HCT116 (cell line): ENCODE measurements at regions not wholly inside any gene's neighbourhood (a gene's known extent, or its start where the extent isn't known, plus 50 kb on each side); places are given as distances from the start of the nearest gene placed in this dataset.

Experiments
- ATAC-seq: fragments of 200-7000 bp; cut with Tn5 transposase; 2 replicates; pipeline ENCODE4 v1.9.1; 2020; ENCODE audit warnings: mild to moderate bottlenecking, moderate library complexity
- BruUV-seq: library from RNA; stranded (reverse); fragments of 400-500 nt; replicated peaks from 2 replicates; lab custom pipeline; 2021; lab: Mats Ljungman, UMichigan
- CTCF ChIA-PET: fragments of 300-600 bp; sonication (Branson Sonifier 250); formaldehyde crosslinking; loops from one replicate; lab custom pipeline; 2021; ENCODE audit warnings: antibody characterized with exemption; lab: Charles Lee
- POLR2A ChIA-PET: fragments of 300-600, 350-600 bp; sonication (Branson Sonifier 250); formaldehyde crosslinking; loops from one replicate; lab custom pipeline; 2021; ENCODE audit warnings: antibody characterized with exemption; lab: Charles Lee
- RAD21 ChIA-PET, 2 experiments: fragments of 300-600 bp; sonication (Branson Sonifier 250); formaldehyde crosslinking; loops; one replicate each; lab custom pipeline; 2023; ENCODE audit warnings: low total read pairs in 2 of 2; ENCODE audit not compliant: uncharacterized antibody in 2 of 2, unreplicated experiment in 2 of 2, low non-redundant PET in 1 of 2; lab: Charles Lee
- DNase-seq: peaks from one replicate; pipeline ENCODE4 v3.0.0-alpha.2; 2010; ENCODE audit warnings: low read depth, low spot score
- H2AFZ ChIP-seq: fragments of 200-600 bp; shearing (Covaris generic), sonication (generic); 2 replicates; pipeline ENCODE4 v1.6.1; 2017; ENCODE audit warnings: low read depth, mixed run types, mixed read lengths, antibody characterized with exemption, low read length; ENCODE audit not compliant: poor library complexity, severe bottlenecking
- H3K27ac ChIP-seq: 2 replicates; pipeline ENCODE4 v1.5.1; 2012; ENCODE audit warnings: low read depth, low read length
- H3K27me3 ChIP-seq: fragments of 200-600 bp; sonication (generic); 2 replicates; pipeline ENCODE4 v1.6.1; 2016; ENCODE audit warnings: mixed run types, low read length, mixed read lengths; ENCODE audit not compliant: insufficient read depth
- H3K36me3 ChIP-seq, 2 experiments: fragments of 200-500 bp in 1 of 2; fragments of 200-600 bp in 1 of 2; sonication (Bioruptor generic) in 1 of 2; sonication (generic) in 1 of 2; 2 replicates each; pipeline versions ENCODE4 v1.5.1 to v1.6.1; 2014 to 2016; ENCODE audit warnings: low read length in 2 of 2, inconsistent platforms in 1 of 2, mixed read lengths in 1 of 2, mixed run types in 1 of 2; ENCODE audit not compliant: insufficient read depth in 2 of 2, control insufficient read depth in 1 of 2
- H3K4me1 ChIP-seq, 2 experiments: fragments of 200-600 bp in 1 of 2; sonication (generic) in 1 of 2; 2 replicates each; pipeline versions ENCODE4 v1.5.1 to v1.6.1; 2012 to 2017; ENCODE audit warnings: low read length in 2 of 2, inconsistent platforms in 1 of 2, mild to moderate bottlenecking in 1 of 2, mixed read lengths in 1 of 2, mixed run types in 1 of 2, moderate library complexity in 1 of 2; ENCODE audit not compliant: insufficient read depth in 2 of 2, control insufficient read depth in 1 of 2
- H3K4me2 ChIP-seq: fragments of 200-600 bp; sonication (generic); 2 replicates; pipeline ENCODE4 v1.6.1; 2017; ENCODE audit warnings: mixed run types, low read length, mixed read lengths
- H3K4me3 ChIP-seq, 2 experiments: fragments of 200-600 bp in 1 of 2; sonication (generic) in 1 of 2; replicated peaks in 1 of 2; 2 replicates each; pipeline ENCODE4 v1.5.1; 2011 to 2016; ENCODE audit warnings: low read length in 2 of 2, control low read depth in 1 of 2, low read depth in 1 of 2, mild to moderate bottlenecking in 1 of 2, mixed read lengths in 1 of 2, mixed run types in 1 of 2
- H3K79me2 ChIP-seq: fragments of 200-600 bp; sonication (generic); 2 replicates; pipeline ENCODE4 v1.6.1; 2017; ENCODE audit warnings: mild to moderate bottlenecking, mixed run types, low read length, moderate library complexity, mixed read lengths; ENCODE audit not compliant: insufficient read depth
- H3K9ac ChIP-seq: fragments of 200-600 bp; sonication (generic); 2 replicates; pipeline ENCODE4 v1.6.1; 2016; ENCODE audit warnings: low read length, mixed read lengths
- H3K9me2 ChIP-seq: fragments of 200-600 bp; sonication (generic), shearing (Covaris generic); 2 replicates; pipeline ENCODE4 v1.6.1; 2017; ENCODE audit warnings: mixed run types, mild to moderate bottlenecking, moderate library complexity; ENCODE audit not compliant: insufficient read depth
- H3K9me3 ChIP-seq, 2 experiments: fragments of 200-500 bp in 1 of 2; fragments of 200-600 bp in 1 of 2; sonication (Bioruptor generic) in 1 of 2; sonication (generic) in 1 of 2; 2 replicates each; pipeline ENCODE4 v1.6.1; 2014 to 2017; ENCODE audit warnings: low read length in 2 of 2, mixed read lengths in 2 of 2, inconsistent platforms in 1 of 2, low read depth in 1 of 2, mild to moderate bottlenecking in 1 of 2, mixed run types in 1 of 2, moderate library complexity in 1 of 2; ENCODE audit not compliant: control insufficient read depth in 1 of 2, insufficient read depth in 1 of 2
- H4K20me1 ChIP-seq: fragments of 200-600 bp; sonication (generic), shearing (Covaris generic); 2 replicates; pipeline ENCODE4 v1.6.1; 2017; ENCODE audit warnings: mixed run types, mild to moderate bottlenecking, moderate library complexity; ENCODE audit not compliant: insufficient read depth
- ATF3 ChIP-seq: IDR thresholded peaks from 2 replicates; pipeline ENCODE4 v1.6.1; 2012
- CBX3 ChIP-seq: IDR thresholded peaks from 2 replicates; pipeline ENCODE4 v1.6.1; 2012; ENCODE audit warnings: low read depth
- CEBPB ChIP-seq: IDR thresholded peaks from 2 replicates; pipeline ENCODE4 v1.6.1; 2012; ENCODE audit warnings: low read depth
- EGR1 ChIP-seq: IDR thresholded peaks from 2 replicates; pipeline ENCODE4 v1.6.1; 2012; ENCODE audit warnings: low read depth
- ELF1 ChIP-seq: IDR thresholded peaks from 2 replicates; pipeline ENCODE4 v1.6.1; 2012; ENCODE audit warnings: low read depth, borderline replicate concordance
- EZH2phosphoT487 ChIP-seq: fragments of 200-600 bp; IDR thresholded peaks from 2 replicates; pipeline ENCODE4 v1.6.1; 2018; ENCODE audit warnings: antibody characterized with exemption, borderline replicate concordance
- FOSL1 ChIP-seq: IDR thresholded peaks from 2 replicates; pipeline ENCODE4 v1.6.1; 2012; ENCODE audit warnings: low read depth
- MAX ChIP-seq: IDR thresholded peaks from 2 replicates; pipeline ENCODE4 v1.6.1; 2012
- POLR2A ChIP-seq: IDR thresholded peaks from 2 replicates; pipeline ENCODE4 v1.7.0; 2011; ENCODE audit warnings: borderline replicate concordance; ENCODE audit not compliant: insufficient read depth, insufficient read length; ENCODE audit errors: extremely low read depth
- RAD21 ChIP-seq: IDR thresholded peaks from 2 replicates; pipeline ENCODE4 v1.6.1; 2012; ENCODE audit warnings: low read depth, mild to moderate bottlenecking
- SIN3A ChIP-seq: IDR thresholded peaks from 2 replicates; pipeline ENCODE4 v1.6.1; 2012; ENCODE audit warnings: low read depth
- SP1 ChIP-seq: IDR thresholded peaks from 2 replicates; pipeline ENCODE4 v1.6.1; 2012; ENCODE audit warnings: low read depth
- SRF ChIP-seq: IDR thresholded peaks from 2 replicates; pipeline ENCODE4 v1.6.1; 2012; ENCODE audit warnings: low read depth
- YY1 ChIP-seq: IDR thresholded peaks from 2 replicates; pipeline ENCODE4 v1.6.1; 2011; ENCODE audit warnings: low read length, low read depth, moderate library complexity, mild to moderate bottlenecking; ENCODE audit not compliant: insufficient replicate concordance; ENCODE audit errors: extremely low read depth
- ZBTB33 ChIP-seq: IDR thresholded peaks from 2 replicates; pipeline ENCODE4 v1.6.1; 2011; ENCODE audit warnings: mild to moderate bottlenecking, low read length, moderate library complexity; ENCODE audit not compliant: insufficient replicate concordance; ENCODE audit errors: extremely low read depth
- ZFX ChIP-seq: fragments of 450-650 bp; IDR thresholded peaks from 2 replicates; pipeline ENCODE4 v1.6.1; 2017
- intact Hi-C: fragments of 100-400 bp; cut with micrococcal nuclease; formaldehyde crosslinking; loops from 2 replicates; pipeline ENCODE4 v1.10.0; 2022
- TF ChIP-seq, protein P1 (sequence below), 3 experiments: fragments of 200-600 bp in 1 of 3; sonication (generic) in 1 of 3; IDR thresholded peaks in 2 of 3; conservative IDR thresholded peaks in 1 of 3; 2 replicates each; pipeline ENCODE4 v1.5.1; 2012 to 2017; ENCODE audit warnings: low read depth in 2 of 3, low read length in 2 of 3, antibody characterized with exemption in 1 of 3, borderline replicate concordance in 1 of 3, control low read depth in 1 of 3, mild to moderate bottlenecking in 1 of 3, mixed read lengths in 1 of 3, mixed run types in 1 of 3, moderate library complexity in 1 of 3; ENCODE audit not compliant: insufficient read depth in 1 of 3
- TF ChIP-seq, protein P2 (sequence below): IDR thresholded peaks from 2 replicates; pipeline ENCODE4 v1.6.1; 2012; ENCODE audit warnings: low read depth

DNA sequence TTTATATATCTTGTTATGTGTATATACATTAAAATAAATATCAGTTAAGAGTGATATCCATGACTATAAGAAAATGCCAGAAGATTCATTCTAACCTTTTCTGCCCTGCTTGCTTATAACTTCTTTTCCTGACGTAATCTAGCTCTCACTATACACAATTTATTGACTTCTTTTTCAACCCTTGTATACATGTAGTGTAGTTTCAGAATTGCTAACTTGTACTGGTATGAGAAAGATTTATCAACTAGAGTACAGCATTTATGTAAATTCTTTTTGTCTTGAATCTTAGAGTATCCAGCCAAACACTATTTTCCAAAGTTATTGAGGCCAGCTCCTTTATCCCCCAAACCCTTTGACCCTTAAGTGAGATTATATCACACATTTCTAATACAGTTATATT is 798.0 kb upstream of the RAB6C start:
- no peak overlapping the region for H3K4me3 ChIP-seq
- no TSS peak for BruUV-seq
- no peaks in the 10 kb centered on the region for H3K9me2 ChIP-seq
- H3K79me2 ChIP-seq = no peaks in the 10 kb centered on the region
- H2AFZ ChIP-seq = no peak overlapping the region
- H3K4me2 ChIP-seq = no peak overlapping the region
- no peaks in the 10 kb centered on the region; a peak in 1 of 4 replicates for H3K36me3 ChIP-seq
- DNase-seq = no peak
- no peaks in the 10 kb centered on the region for H3K9me3 ChIP-seq
- no peak for ATAC-seq
- no peak overlapping the region for H3K9ac ChIP-seq
- ChIA-PET CTCF (no interaction called here), POLR2A (no interaction called here), RAD21 (no interaction called here)
- TF ChIP-seq, protein P1, sequence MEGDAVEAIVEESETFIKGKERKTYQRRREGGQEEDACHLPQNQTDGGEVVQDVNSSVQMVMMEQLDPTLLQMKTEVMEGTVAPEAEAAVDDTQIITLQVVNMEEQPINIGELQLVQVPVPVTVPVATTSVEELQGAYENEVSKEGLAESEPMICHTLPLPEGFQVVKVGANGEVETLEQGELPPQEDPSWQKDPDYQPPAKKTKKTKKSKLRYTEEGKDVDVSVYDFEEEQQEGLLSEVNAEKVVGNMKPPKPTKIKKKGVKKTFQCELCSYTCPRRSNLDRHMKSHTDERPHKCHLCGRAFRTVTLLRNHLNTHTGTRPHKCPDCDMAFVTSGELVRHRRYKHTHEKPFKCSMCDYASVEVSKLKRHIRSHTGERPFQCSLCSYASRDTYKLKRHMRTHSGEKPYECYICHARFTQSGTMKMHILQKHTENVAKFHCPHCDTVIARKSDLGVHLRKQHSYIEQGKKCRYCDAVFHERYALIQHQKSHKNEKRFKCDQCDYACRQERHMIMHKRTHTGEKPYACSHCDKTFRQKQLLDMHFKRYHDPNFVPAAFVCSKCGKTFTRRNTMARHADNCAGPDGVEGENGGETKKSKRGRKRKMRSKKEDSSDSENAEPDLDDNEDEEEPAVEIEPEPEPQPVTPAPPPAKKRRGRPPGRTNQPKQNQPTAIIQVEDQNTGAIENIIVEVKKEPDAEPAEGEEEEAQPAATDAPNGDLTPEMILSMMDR (IDR thresholded peaks at IDR 0.05 in 2 of 3, conservative IDR thresholded peaks at IDR 0.05 in 1 of 3; ENCODE audit: borderline replicate concordance in 1 of 3, insufficient read depth in 1 of 3, low read depth in 2 of 3, low read length in 2 of 3) = no peak
- TF ChIP-seq RAD21 (no peak), FOSL1 (no peak), SP1 (no peak), EZH2phosphoT487 (no peak), ZFX (no peak), SIN3A (no peak), ATF3 (no peak), POLR2A (no peak), ELF1 (no peak), CBX3 (no peak), YY1 (no peak), EGR1 (no peak), ZBTB33 (no peak), MAX (no peak), CEBPB (no peak), SRF (no peak)
- TF ChIP-seq, protein P2, sequence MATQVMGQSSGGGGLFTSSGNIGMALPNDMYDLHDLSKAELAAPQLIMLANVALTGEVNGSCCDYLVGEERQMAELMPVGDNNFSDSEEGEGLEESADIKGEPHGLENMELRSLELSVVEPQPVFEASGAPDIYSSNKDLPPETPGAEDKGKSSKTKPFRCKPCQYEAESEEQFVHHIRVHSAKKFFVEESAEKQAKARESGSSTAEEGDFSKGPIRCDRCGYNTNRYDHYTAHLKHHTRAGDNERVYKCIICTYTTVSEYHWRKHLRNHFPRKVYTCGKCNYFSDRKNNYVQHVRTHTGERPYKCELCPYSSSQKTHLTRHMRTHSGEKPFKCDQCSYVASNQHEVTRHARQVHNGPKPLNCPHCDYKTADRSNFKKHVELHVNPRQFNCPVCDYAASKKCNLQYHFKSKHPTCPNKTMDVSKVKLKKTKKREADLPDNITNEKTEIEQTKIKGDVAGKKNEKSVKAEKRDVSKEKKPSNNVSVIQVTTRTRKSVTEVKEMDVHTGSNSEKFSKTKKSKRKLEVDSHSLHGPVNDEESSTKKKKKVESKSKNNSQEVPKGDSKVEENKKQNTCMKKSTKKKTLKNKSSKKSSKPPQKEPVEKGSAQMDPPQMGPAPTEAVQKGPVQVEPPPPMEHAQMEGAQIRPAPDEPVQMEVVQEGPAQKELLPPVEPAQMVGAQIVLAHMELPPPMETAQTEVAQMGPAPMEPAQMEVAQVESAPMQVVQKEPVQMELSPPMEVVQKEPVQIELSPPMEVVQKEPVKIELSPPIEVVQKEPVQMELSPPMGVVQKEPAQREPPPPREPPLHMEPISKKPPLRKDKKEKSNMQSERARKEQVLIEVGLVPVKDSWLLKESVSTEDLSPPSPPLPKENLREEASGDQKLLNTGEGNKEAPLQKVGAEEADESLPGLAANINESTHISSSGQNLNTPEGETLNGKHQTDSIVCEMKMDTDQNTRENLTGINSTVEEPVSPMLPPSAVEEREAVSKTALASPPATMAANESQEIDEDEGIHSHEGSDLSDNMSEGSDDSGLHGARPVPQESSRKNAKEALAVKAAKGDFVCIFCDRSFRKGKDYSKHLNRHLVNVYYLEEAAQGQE = no peak
- H4K20me1 ChIP-seq = no peaks in the 10 kb centered on the region; the same call in 1 of the 2 replicates
- H3K27ac ChIP-seq = no peak overlapping the region
- intact Hi-C loops = no loop called here
- H3K4me1 ChIP-seq = no peaks in the 10 kb centered on the region
- peaks cover 25% of the 10 kb centered on the region for H3K27me3 ChIP-seq
